HepG2 (cell line): ENCODE measurements at regions not wholly inside any gene's neighbourhood (a gene's known extent, or its start where the extent isn't known, plus 50 kb on each side); places are given as distances from the start of the nearest gene placed in this dataset.
A peak's percentile ranks its signal among the peaks of the same experiment; 100 is the strongest.

Experiments used
- CBX5 ChIP-seq: sonication (generic); formaldehyde crosslinking; IDR thresholded peaks from 2 replicates; pipeline ENCODE4 v1.4.0; 2020; ENCODE audit warnings: missing genetic modification reagents, borderline replicate concordance
- ESRRA ChIP-seq: sonication (generic); formaldehyde crosslinking; IDR thresholded peaks from 2 replicates; pipeline ENCODE4 v1.5.1; 2020; ENCODE audit warnings: mild to moderate bottlenecking, low read depth, missing genetic modification reagents
- FOXM1 ChIP-seq: sonication (generic); formaldehyde crosslinking; IDR thresholded peaks from 2 replicates; pipeline ENCODE4 v1.5.0; 2020; ENCODE audit warnings: missing genetic modification reagents
- RBM39 ChIP-seq: fragments of 200-400 bp; formaldehyde crosslinking; IDR thresholded peaks from one replicate; pipeline ENCODE4 v1.6.1; 2018; ENCODE audit warnings: antibody characterized with exemption, mild to moderate bottlenecking, low read depth, low read length; ENCODE audit not compliant: poor library complexity, severe bottlenecking
- SIX1 ChIP-seq: sonication (generic); formaldehyde crosslinking; IDR thresholded peaks from 2 replicates; pipeline ENCODE4 v1.4.0; 2020; ENCODE audit warnings: missing genetic modification reagents, borderline replicate concordance
- TF ChIP-seq, protein P1 (sequence below): sonication (generic); formaldehyde crosslinking; IDR thresholded peaks from 2 replicates; pipeline ENCODE4 v1.5.0; 2020; ENCODE audit warnings: mild to moderate bottlenecking, missing genetic modification reagents, moderate library complexity
- TF ChIP-seq, protein P2 (sequence below): sonication (generic); formaldehyde crosslinking; IDR thresholded peaks from 2 replicates; pipeline ENCODE4 v1.4.0; 2020; ENCODE audit warnings: missing genetic modification reagents

DNA sequence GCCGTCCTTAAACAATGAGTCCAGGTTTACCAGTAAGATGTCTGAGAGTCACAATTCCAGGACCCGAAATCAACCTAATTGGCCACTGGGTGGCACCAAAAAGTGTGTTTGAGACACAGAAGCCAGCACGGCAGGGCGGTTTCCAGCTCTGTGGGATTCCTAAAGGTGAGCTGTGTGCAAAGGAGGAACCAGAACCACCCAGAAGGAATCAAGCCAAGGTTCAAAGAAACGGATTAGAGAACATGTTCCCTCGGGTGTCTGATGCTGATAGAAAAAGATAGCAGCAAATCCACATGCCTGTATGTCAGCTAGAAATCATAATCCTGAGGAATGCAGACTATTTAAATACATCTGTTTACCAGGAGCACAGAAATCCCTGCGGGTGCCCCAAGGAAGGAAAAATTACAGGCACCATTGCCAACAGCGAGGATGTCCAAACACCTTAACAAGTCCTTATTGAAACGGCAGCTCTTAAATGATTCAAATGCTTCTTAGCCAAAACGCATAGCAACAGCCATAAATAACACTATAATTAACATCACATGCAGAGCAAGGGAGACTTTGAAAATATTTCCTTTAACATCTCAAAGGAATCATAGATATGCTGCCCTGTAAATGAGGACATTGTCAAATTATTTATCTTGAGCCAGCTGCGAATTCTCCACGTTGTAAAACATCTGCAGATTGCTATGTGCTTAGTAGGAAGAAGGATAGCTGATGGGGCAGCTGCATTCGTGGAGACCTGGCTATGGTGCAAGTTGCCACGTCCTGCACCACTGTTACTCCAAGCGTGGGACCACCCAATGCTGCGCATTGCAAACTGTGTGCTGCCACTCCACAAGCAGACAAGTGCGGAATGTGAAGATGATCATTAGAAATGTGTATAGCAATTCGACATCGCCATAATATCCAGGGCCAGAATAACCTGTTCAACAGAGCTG lies 318.7 kb upstream of the NCKAP5 start:
- TF ChIP-seq FOXM1 (CRISPR knock-in tag) (no peak), SIX1 (CRISPR knock-in tag) (no peak), CBX5 (CRISPR knock-in tag) (no peak), RBM39 (no peak), ESRRA (no peak)
- TF ChIP-seq, protein P1, sequence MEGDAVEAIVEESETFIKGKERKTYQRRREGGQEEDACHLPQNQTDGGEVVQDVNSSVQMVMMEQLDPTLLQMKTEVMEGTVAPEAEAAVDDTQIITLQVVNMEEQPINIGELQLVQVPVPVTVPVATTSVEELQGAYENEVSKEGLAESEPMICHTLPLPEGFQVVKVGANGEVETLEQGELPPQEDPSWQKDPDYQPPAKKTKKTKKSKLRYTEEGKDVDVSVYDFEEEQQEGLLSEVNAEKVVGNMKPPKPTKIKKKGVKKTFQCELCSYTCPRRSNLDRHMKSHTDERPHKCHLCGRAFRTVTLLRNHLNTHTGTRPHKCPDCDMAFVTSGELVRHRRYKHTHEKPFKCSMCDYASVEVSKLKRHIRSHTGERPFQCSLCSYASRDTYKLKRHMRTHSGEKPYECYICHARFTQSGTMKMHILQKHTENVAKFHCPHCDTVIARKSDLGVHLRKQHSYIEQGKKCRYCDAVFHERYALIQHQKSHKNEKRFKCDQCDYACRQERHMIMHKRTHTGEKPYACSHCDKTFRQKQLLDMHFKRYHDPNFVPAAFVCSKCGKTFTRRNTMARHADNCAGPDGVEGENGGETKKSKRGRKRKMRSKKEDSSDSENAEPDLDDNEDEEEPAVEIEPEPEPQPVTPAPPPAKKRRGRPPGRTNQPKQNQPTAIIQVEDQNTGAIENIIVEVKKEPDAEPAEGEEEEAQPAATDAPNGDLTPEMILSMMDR (CRISPR knock-in tag) = peak; percentile 85
- TF ChIP-seq, protein P2, sequence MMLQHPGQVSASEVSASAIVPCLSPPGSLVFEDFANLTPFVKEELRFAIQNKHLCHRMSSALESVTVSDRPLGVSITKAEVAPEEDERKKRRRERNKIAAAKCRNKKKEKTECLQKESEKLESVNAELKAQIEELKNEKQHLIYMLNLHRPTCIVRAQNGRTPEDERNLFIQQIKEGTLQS (CRISPR knock-in tag) = no peak
